ENCODE measurements at regions not wholly inside any gene's neighbourhood (a gene's known extent, or its start where the extent isn't known, plus 50 kb on each side); places are given as distances from the start of the nearest gene placed in this dataset.

DNA sequence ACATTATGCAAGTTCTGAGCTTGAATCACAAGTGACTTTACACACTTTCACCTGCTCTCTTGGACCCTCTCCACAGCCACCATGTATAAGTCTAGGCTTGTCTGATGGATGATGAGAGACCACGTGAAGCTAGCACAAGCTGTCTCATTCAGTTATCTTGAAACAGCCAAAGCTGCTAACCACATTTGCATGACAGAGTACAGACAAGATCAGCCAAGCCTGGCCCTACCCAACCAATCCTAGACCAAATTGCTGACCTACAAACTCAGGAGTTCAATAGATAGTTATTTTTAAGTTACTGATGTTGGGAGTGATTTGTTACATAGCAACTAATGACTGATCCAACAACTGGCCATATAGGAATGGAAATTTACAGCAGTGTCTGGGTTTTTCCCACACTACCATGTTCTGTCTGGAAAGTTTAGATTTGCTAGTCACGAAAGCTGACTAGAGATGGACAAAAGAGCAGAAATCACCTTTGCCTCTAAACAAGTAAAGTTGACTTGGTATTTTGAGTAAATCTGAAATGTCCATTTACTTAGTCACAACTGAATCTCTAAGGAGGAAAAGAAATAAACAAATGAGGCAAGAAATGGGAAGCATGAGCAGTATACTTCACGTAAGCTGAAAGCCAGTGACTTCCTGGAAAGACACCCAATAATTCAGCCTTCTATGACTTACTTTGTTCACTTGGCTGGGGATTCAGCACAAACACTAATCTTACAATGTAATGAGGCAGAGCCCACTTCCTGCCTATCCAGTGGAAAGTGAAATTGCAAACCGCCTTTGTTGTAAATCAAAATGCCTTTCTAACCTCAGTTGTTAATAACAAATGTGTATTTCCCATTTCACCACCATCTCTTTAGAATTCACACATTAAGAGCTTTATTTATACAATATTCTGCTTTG lies 101.7 kb downstream of the FAM181B start:
- no peaks in the 10 kb centered on the region for H3K9me3 ChIP-seq (ENCODE audit: low read length)
- H3K4me2 ChIP-seq (ENCODE audit: low read length) = no peak overlapping the region
- no peak overlapping the region for H3K27ac ChIP-seq (ENCODE audit: low read depth, low read length, poor library complexity, severe bottlenecking)
- no peaks in the 10 kb centered on the region for H3K27me3 ChIP-seq (ENCODE audit: insufficient read depth, low read length)
- no peak overlapping the region for H3K4me3 ChIP-seq (ENCODE audit: low read depth, low read length, poor library complexity, severe bottlenecking)
- no peak overlapping the region for H2AFZ ChIP-seq (ENCODE audit: low read length)
- H3K9ac ChIP-seq (ENCODE audit: low read length) = no peak overlapping the region
- H4K20me1 ChIP-seq (ENCODE audit: insufficient read depth, low read length) = no peaks in the 10 kb centered on the region
- H3K4me1 ChIP-seq (ENCODE audit: insufficient read depth, low read length, severe bottlenecking) = no peaks in the 10 kb centered on the region
- no peaks in the 10 kb centered on the region for H3K9me2 ChIP-seq (ENCODE audit: low read depth, low read length)
- H3K79me2 ChIP-seq (ENCODE audit: insufficient read depth, low read length) = no peaks in the 10 kb centered on the region
- TF ChIP-seq EZH2 (IDR thresholded peaks at IDR 0.05; ENCODE audit: borderline replicate concordance, low read length) = no peak
- TF ChIP-seq, protein P1, sequence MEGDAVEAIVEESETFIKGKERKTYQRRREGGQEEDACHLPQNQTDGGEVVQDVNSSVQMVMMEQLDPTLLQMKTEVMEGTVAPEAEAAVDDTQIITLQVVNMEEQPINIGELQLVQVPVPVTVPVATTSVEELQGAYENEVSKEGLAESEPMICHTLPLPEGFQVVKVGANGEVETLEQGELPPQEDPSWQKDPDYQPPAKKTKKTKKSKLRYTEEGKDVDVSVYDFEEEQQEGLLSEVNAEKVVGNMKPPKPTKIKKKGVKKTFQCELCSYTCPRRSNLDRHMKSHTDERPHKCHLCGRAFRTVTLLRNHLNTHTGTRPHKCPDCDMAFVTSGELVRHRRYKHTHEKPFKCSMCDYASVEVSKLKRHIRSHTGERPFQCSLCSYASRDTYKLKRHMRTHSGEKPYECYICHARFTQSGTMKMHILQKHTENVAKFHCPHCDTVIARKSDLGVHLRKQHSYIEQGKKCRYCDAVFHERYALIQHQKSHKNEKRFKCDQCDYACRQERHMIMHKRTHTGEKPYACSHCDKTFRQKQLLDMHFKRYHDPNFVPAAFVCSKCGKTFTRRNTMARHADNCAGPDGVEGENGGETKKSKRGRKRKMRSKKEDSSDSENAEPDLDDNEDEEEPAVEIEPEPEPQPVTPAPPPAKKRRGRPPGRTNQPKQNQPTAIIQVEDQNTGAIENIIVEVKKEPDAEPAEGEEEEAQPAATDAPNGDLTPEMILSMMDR (IDR thresholded peaks at IDR 0.05; ENCODE audit: low read length) = no peak
- H3F3A ChIP-seq (ENCODE audit: insufficient read depth, low read length) = no peaks in the 10 kb centered on the region
- H3K36me3 ChIP-seq (ENCODE audit: insufficient read depth, low read length) = no peaks in the 10 kb centered on the region

DNA sequence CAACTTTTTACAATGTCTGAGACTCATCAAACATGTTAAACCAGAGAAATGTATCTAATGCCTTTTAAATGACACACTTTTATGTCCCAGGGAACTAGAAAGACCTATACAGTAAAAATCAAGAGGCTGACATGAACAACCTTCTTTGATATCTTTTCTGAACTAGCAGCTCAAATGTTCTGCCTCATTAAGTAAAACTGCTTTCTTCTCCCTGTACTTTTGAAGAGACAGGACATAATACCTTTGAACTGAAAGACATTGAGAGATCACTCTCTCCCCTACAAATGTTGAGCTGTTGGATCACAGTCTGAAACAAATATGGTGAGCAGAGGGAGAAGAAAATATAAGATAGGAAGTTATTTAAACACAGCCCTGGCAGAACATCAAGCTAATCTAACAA lies 123.0 kb downstream of the FAM181B start:
- H3K9me2 ChIP-seq (ENCODE audit: low read depth, low read length) = no peaks in the 10 kb centered on the region
- no peaks in the 10 kb centered on the region for H3F3A ChIP-seq (ENCODE audit: insufficient read depth, low read length)
- H3K79me2 ChIP-seq (ENCODE audit: insufficient read depth, low read length) = no peaks in the 10 kb centered on the region
- no peak overlapping the region for H2AFZ ChIP-seq (ENCODE audit: low read length)
- H3K27me3 ChIP-seq (ENCODE audit: insufficient read depth, low read length) = no peaks in the 10 kb centered on the region
- H3K4me3 ChIP-seq (ENCODE audit: low read depth, low read length, poor library complexity, severe bottlenecking) = no peak overlapping the region
- no peak overlapping the region for H3K27ac ChIP-seq (ENCODE audit: low read depth, low read length, poor library complexity, severe bottlenecking)
- H3K9ac ChIP-seq (ENCODE audit: low read length) = no peak overlapping the region
- H3K4me1 ChIP-seq (ENCODE audit: insufficient read depth, low read length, severe bottlenecking) = no peaks in the 10 kb centered on the region
- H3K9me3 ChIP-seq (ENCODE audit: low read length) = no peaks in the 10 kb centered on the region
- no peaks in the 10 kb centered on the region for H4K20me1 ChIP-seq (ENCODE audit: insufficient read depth, low read length)
- H3K4me2 ChIP-seq (ENCODE audit: low read length) = no peak overlapping the region
- no peaks in the 10 kb centered on the region for H3K36me3 ChIP-seq (ENCODE audit: insufficient read depth, low read length)
- TF ChIP-seq, protein P1 (IDR thresholded peaks at IDR 0.05; ENCODE audit: low read length) = no peak
- no peak for TF ChIP-seq EZH2 (IDR thresholded peaks at IDR 0.05; ENCODE audit: borderline replicate concordance, low read length)

DNA sequence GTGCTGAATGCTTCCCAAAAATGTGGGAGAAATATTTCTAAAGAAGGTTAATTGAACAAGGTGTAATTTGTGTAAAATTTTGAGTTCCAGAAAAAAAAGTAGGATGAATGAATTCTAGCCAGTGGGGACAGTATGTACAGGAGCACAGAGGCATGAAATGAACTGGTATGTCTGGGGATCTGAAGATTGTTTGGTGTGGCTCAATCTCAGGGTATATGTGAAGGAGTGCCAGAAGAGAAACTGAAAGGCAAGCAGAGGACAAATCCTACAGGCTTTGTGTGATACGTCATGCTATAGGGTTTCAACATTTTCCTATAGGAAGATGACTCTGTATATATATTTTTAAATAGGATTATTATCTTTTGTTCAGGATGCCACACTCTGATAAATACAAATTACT lies 126.9 kb downstream of the FAM181B start:
- Histone ChIP-seq H2AFZ (ENCODE audit: low read length) (no peak overlapping the region), H3K4me2 (ENCODE audit: low read length) (no peak overlapping the region), H3K79me2 (ENCODE audit: insufficient read depth, low read length) (no peaks in the 10 kb centered on the region), H3F3A (ENCODE audit: insufficient read depth, low read length) (no peaks in the 10 kb centered on the region), H4K20me1 (ENCODE audit: insufficient read depth, low read length) (no peaks in the 10 kb centered on the region), H3K4me3 (ENCODE audit: low read depth, low read length, poor library complexity, severe bottlenecking) (no peak overlapping the region), H3K27ac (ENCODE audit: low read depth, low read length, poor library complexity, severe bottlenecking) (no peak overlapping the region), H3K36me3 (ENCODE audit: insufficient read depth, low read length) (no peaks in the 10 kb centered on the region), H3K4me1 (ENCODE audit: insufficient read depth, low read length, severe bottlenecking) (no peaks in the 10 kb centered on the region), H3K9ac (ENCODE audit: low read length) (no peak overlapping the region), H3K9me3 (ENCODE audit: low read length) (no peaks in the 10 kb centered on the region), H3K9me2 (ENCODE audit: low read depth, low read length) (no peaks in the 10 kb centered on the region), H3K27me3 (ENCODE audit: insufficient read depth, low read length) (no peaks in the 10 kb centered on the region)
- TF ChIP-seq, protein P1 (IDR thresholded peaks at IDR 0.05; ENCODE audit: low read length) = no peak
- TF ChIP-seq EZH2 (IDR thresholded peaks at IDR 0.05; ENCODE audit: borderline replicate concordance, low read length) = no peak

Data from OCI-LY1 (cell line).